OCI-LY7 (cell line): ENCODE measurements at regions not wholly inside any gene's neighbourhood (a gene's known extent, or its start where the extent isn't known, plus 50 kb on each side); places are given as distances from the start of the nearest gene placed in this dataset.

Experiments used
- BruUV-seq: library from RNA; stranded (reverse); fragments of 400-500 nt; replicated peaks from 2 replicates; lab custom pipeline; 2021; lab: Mats Ljungman, UMichigan
- CTCF ChIA-PET: fragments of 300-600 bp; sonication (Branson Sonifier 250); formaldehyde crosslinking; loops from one replicate; lab custom pipeline; 2022; ENCODE audit warnings: antibody characterized with exemption; ENCODE audit not compliant: unreplicated experiment; lab: Charles Lee
- POLR2A ChIA-PET: fragments of 300-600 bp; sonication (Branson Sonifier 250); formaldehyde crosslinking; loops from one replicate; lab custom pipeline; 2022; ENCODE audit warnings: antibody characterized with exemption; lab: Charles Lee
- DNase-seq: peaks from one replicate; pipeline ENCODE4 v3.0.0-alpha.2; 2015; ENCODE audit warnings: low spot score
- H2AFZ ChIP-seq: fragments of 200-600 bp; sonication (generic), shearing (Covaris generic); 2 replicates; pipeline ENCODE4 v1.6.1; 2014; ENCODE audit warnings: mild to moderate bottlenecking, antibody characterized with exemption, low read length, moderate library complexity
- H3K27ac ChIP-seq: fragments of 200-600 bp; sonication (generic); 2 replicates; pipeline ENCODE4 v1.5.1; 2014; ENCODE audit warnings: mixed run types, low read depth, mild to moderate bottlenecking, moderate library complexity, low read length, inconsistent platforms; ENCODE audit not compliant: poor library complexity, severe bottlenecking
- H3K36me3 ChIP-seq: fragments of 200-600 bp; sonication (generic); 2 replicates; pipeline ENCODE4 v1.6.1; 2014; ENCODE audit warnings: mild to moderate bottlenecking, antibody characterized with exemption, low read length, moderate library complexity, mixed read lengths; ENCODE audit not compliant: insufficient read depth
- H3K4me1 ChIP-seq: fragments of 200-600 bp; sonication (generic); 2 replicates; pipeline ENCODE4 v1.5.1; 2014; ENCODE audit warnings: mild to moderate bottlenecking, low read length; ENCODE audit not compliant: insufficient read depth, poor library complexity, severe bottlenecking
- H3K4me2 ChIP-seq: fragments of 200-600 bp; sonication (generic); 2 replicates; pipeline ENCODE4 v1.6.1; 2014; ENCODE audit warnings: mild to moderate bottlenecking, low read length
- H3K4me3 ChIP-seq: fragments of 200-600 bp; sonication (generic); 2 replicates; pipeline ENCODE4 v1.5.1; 2014; ENCODE audit warnings: mild to moderate bottlenecking, low read depth, low read length; ENCODE audit not compliant: poor library complexity, severe bottlenecking
- H3K79me2 ChIP-seq: fragments of 200-600 bp; sonication (generic); 2 replicates; pipeline ENCODE4 v1.6.1; 2016; ENCODE audit warnings: low read depth, mild to moderate bottlenecking, low read length, moderate library complexity, mixed read lengths; ENCODE audit not compliant: insufficient read depth
- H3K9me2 ChIP-seq: fragments of 200-600 bp; sonication (generic); 2 replicates; pipeline ENCODE4 v1.6.1; 2016; ENCODE audit warnings: mild to moderate bottlenecking, low read length, mixed read lengths; ENCODE audit not compliant: insufficient read depth
- H3K9me3 ChIP-seq: fragments of 200-600 bp; sonication (generic); 2 replicates; pipeline ENCODE4 v1.6.1; 2014; ENCODE audit warnings: mild to moderate bottlenecking, mixed run types, low read length, mixed read lengths
- H4K20me1 ChIP-seq: fragments of 200-600 bp; sonication (generic); 2 replicates; pipeline ENCODE4 v1.6.1; 2014; ENCODE audit warnings: mild to moderate bottlenecking, antibody characterized with exemption, low read length, moderate library complexity, mixed read lengths; ENCODE audit not compliant: insufficient read depth
- EZH2phosphoT487 ChIP-seq: fragments of 200-600 bp; sonication (generic); IDR thresholded peaks from 2 replicates; pipeline ENCODE4 v1.6.1; 2018; ENCODE audit warnings: low read depth, borderline replicate concordance, mild to moderate bottlenecking, mixed run types, antibody characterized with exemption, low read length, moderate library complexity, mixed read lengths
- intact Hi-C: fragments of 100-400 bp; cut with micrococcal nuclease; formaldehyde crosslinking; loops from one replicate; pipeline ENCODE4 v1.10.0; 2022; ENCODE audit not compliant: unreplicated experiment
- TF ChIP-seq, protein P1 (sequence below): fragments of 200-600 bp; sonication (generic); conservative IDR thresholded peaks from 2 replicates; pipeline ENCODE4 v1.5.1; 2014; ENCODE audit warnings: mild to moderate bottlenecking, antibody characterized with exemption, low read length, moderate library complexity, mixed read lengths

DNA sequence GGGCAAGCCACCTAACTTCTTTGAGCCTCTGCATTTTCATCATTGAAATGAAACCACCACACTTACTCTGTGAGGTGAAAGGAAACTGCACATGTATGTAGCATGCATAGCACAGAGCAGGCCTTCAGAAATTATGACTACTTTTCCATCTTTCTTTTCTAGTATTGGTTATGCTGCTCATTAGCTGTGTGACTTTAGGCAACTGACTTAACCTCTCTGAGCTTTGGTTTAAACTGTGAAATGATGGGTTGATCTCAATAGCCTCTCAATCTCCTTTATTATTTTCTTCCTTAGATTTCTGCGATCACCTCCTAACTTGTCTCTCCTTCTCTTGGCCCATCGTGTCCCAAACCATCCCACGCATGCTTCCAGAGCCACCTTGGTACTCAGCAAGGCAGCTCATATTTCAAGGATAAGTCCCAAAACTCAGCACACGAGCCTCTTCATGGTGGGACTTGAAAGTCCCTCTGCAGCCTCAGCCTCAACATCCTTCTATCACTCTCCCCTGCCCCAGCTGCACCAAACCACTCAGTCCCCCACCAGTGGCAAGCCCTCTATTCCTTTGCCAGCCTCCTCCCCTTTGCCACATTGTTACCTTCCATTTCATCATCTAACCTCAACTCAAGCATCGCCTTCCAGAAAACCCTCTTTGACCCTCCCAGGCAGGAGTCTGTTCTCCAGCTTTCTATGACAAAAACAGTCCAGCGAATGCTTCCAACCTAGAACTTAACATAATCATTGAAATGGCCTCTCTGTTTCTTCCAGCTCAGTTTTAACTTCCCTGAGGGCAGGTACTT lies 60.3 kb upstream of the DNAH5 start:
- ChIA-PET POLR2A (interaction anchor here (1.3 kb wide), 1 partner anchor 10 kb away, joined by 3 read pairs; no protein-coding TSS in a partner anchor), CTCF (no interaction called here)
- Histone ChIP-seq H2AFZ (no peak overlapping the region), H3K27ac (no peak overlapping the region), H3K4me3 (no peak overlapping the region), H4K20me1 (no peaks in the 10 kb centered on the region), H3K9me3 (no peaks in the 10 kb centered on the region), H3K4me2 (no peak overlapping the region), H3K79me2 (no peaks in the 10 kb centered on the region), H3K9me2 (no peaks in the 10 kb centered on the region), H3K36me3 (no peaks in the 10 kb centered on the region), H3K4me1 (no peaks in the 10 kb centered on the region)
- no peak for DNase-seq
- no peak for TF ChIP-seq EZH2phosphoT487
- TF ChIP-seq, protein P1, sequence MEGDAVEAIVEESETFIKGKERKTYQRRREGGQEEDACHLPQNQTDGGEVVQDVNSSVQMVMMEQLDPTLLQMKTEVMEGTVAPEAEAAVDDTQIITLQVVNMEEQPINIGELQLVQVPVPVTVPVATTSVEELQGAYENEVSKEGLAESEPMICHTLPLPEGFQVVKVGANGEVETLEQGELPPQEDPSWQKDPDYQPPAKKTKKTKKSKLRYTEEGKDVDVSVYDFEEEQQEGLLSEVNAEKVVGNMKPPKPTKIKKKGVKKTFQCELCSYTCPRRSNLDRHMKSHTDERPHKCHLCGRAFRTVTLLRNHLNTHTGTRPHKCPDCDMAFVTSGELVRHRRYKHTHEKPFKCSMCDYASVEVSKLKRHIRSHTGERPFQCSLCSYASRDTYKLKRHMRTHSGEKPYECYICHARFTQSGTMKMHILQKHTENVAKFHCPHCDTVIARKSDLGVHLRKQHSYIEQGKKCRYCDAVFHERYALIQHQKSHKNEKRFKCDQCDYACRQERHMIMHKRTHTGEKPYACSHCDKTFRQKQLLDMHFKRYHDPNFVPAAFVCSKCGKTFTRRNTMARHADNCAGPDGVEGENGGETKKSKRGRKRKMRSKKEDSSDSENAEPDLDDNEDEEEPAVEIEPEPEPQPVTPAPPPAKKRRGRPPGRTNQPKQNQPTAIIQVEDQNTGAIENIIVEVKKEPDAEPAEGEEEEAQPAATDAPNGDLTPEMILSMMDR: no peak
- BruUV-seq: no TSS peak
- intact Hi-C loops: no loop called here

DNA sequence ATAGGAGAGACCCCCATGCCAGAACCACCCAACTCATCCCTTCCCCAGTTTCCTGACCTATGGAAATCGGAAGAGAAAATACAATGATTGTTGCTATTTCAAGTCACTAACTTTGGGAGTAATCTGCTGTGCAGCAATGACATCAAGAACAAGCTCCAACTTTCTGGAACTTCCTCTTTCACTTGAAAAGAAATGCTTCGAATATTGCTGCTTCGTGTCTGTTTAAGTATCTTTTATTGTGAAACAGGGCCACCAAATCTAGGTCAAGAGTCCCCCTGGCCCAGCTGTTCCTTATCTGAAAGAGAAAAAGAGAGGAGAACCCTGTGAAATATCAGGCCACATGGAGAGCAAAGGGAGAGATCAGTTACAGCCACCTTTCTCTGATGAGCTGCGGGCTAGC lies 59.4 kb upstream of the DNAH5 start:
- no peaks in the 10 kb centered on the region for H3K4me1 ChIP-seq
- no peaks in the 10 kb centered on the region for H3K36me3 ChIP-seq
- H2AFZ ChIP-seq: no peak overlapping the region
- no peaks in the 10 kb centered on the region for H3K79me2 ChIP-seq
- no peak overlapping the region for H3K4me2 ChIP-seq
- H3K4me3 ChIP-seq: no peak overlapping the region
- BruUV-seq: no TSS peak
- H4K20me1 ChIP-seq: no peaks in the 10 kb centered on the region
- H3K9me3 ChIP-seq: no peaks in the 10 kb centered on the region
- H3K9me2 ChIP-seq: no peaks in the 10 kb centered on the region
- intact Hi-C loops: no loop called here
- no peak for DNase-seq
- POLR2A ChIA-PET: interaction anchor here (0.6 to 1.3 kb wide), 2 partner anchors 9 to 35 kb away, joined by 3 read pairs; no protein-coding TSS in a partner anchor
- CTCF ChIA-PET: no interaction called here
- H3K27ac ChIP-seq: no peak overlapping the region
- TF ChIP-seq, protein P1: no peak
- TF ChIP-seq EZH2phosphoT487: no peak

DNA sequence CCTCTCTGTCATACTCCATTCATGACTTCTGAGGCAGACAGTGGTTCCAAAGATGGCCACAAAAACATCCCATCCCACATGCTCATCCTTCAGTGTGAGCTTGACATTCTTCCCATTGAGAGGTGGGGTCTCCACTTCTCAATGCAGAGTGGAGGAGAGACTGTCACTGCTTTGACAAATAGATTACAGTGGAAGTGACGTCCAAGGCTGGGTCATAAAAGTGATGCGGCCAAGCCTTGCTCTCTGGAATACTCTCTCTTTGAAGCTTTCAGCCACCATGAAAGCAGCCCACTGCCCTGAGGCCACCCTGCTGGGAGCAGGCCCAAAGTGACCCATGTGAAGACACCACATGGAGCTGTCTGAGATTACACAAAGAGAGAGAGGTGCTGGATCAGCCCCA lies 59.0 kb upstream of the DNAH5 start:
- ChIA-PET POLR2A (interaction anchor here (0.6 to 1.3 kb wide), 2 partner anchors 9 to 35 kb away, joined by 3 read pairs; no protein-coding TSS in a partner anchor), CTCF (no interaction called here)
- Histone ChIP-seq H3K36me3 (no peaks in the 10 kb centered on the region), H3K4me1 (no peaks in the 10 kb centered on the region), H3K4me3 (no peak overlapping the region), H3K27ac (no peak overlapping the region), H3K9me3 (no peaks in the 10 kb centered on the region), H3K4me2 (no peak overlapping the region), H3K79me2 (no peaks in the 10 kb centered on the region), H2AFZ (no peak overlapping the region), H4K20me1 (no peaks in the 10 kb centered on the region), H3K9me2 (no peaks in the 10 kb centered on the region)
- DNase-seq: no peak
- intact Hi-C loops: no loop called here
- BruUV-seq: no TSS peak
- no peak for TF ChIP-seq EZH2phosphoT487
- TF ChIP-seq, protein P1: no peak
